ENCODE measurements at regions not wholly inside any gene's neighbourhood (a gene's known extent, or its start where the extent isn't known, plus 50 kb on each side); places are given as distances from the start of the nearest gene placed in this dataset.

- TF ChIP-seq POLR2A (IDR thresholded peaks at IDR 0.05), result no peak
- TF ChIP-seq CTCF (IDR thresholded peaks at IDR 0.05), result no peak
These were observed 264.5 kb downstream of the EIPR1 start for GRCh38 chr2:3113122-3113521.
